ENCODE measurements at regions not wholly inside any gene's neighbourhood (a gene's known extent, or its start where the extent isn't known, plus 50 kb on each side); places are given as distances from the start of the nearest gene placed in this dataset.

GRCh38 chr6:120965814-120966213, 368.5 kb downstream of the TBC1D32 start:
- no peak overlapping the region for H3K27ac ChIP-seq
- no peaks in the 10 kb centered on the region for H3K36me3 ChIP-seq
- H3K27me3 ChIP-seq: no peaks in the 10 kb centered on the region
- H3K9me3 ChIP-seq: peaks cover 0 to 4% (median 0%) of the 10 kb centered on the region in 4 donors
- TF ChIP-seq CTCF (IDR thresholded peaks at IDR 0.05) (no peak), POLR2A (IDR thresholded peaks at IDR 0.05) (no peak), EP300 (IDR thresholded peaks at IDR 0.05) (no peak)
- WGBS, 2 donors: 74 to 82% methylated on average over 3 of the region's 3 CpGs
- H3K4me3 ChIP-seq: no peak overlapping the region
- no peaks in the 10 kb centered on the region for H3K4me1 ChIP-seq
- DNase-seq (ENCODE audit: low spot score in 2 of 2): no peak

GRCh38 chr6:120960761-120961160, 373.5 kb downstream of the TBC1D32 start:
- WGBS, 2 donors: 88 to 95% methylated on average over 1 of the region's 1 CpG
- Histone ChIP-seq H3K36me3 (no peaks in the 10 kb centered on the region), H3K9me3 (no peaks in the 10 kb centered on the region), H3K4me1 (no peaks in the 10 kb centered on the region), H3K4me3 (no peak overlapping the region), H3K27me3 (no peaks in the 10 kb centered on the region), H3K27ac (no peak overlapping the region)
- TF ChIP-seq EP300 (IDR thresholded peaks at IDR 0.05) (no peak), CTCF (IDR thresholded peaks at IDR 0.05) (no peak), POLR2A (IDR thresholded peaks at IDR 0.05) (no peak)
- no peak for DNase-seq (ENCODE audit: low spot score in 2 of 2)

GRCh38 chr6:120954111-120954510, 380.2 kb downstream of the TBC1D32 start:
- TF ChIP-seq EP300 (IDR thresholded peaks at IDR 0.05) (no peak), CTCF (IDR thresholded peaks at IDR 0.05) (no peak), POLR2A (IDR thresholded peaks at IDR 0.05) (no peak)
- Histone ChIP-seq H3K9me3 (no peaks in the 10 kb centered on the region), H3K27ac (no peak overlapping the region), H3K36me3 (no peaks in the 10 kb centered on the region), H3K4me1 (no peaks in the 10 kb centered on the region), H3K27me3 (no peaks in the 10 kb centered on the region), H3K4me3 (no peak overlapping the region)
- 75 to 81% methylated on average over 1 of the region's 1 CpG for WGBS, 2 donors
- DNase-seq (ENCODE audit: low spot score in 2 of 2): no peak

GRCh38 chr6:120951258-120951657, 383.0 kb downstream of the TBC1D32 start:
- H3K27ac ChIP-seq: no peak overlapping the region
- no peaks in the 10 kb centered on the region for H3K27me3 ChIP-seq
- peaks cover 0 to 5% (median 0%) of the 10 kb centered on the region in 4 donors for H3K4me1 ChIP-seq
- TF ChIP-seq POLR2A (IDR thresholded peaks at IDR 0.05): no peak
- no peak for TF ChIP-seq CTCF (IDR thresholded peaks at IDR 0.05)
- no peak for TF ChIP-seq EP300 (IDR thresholded peaks at IDR 0.05)
- 73 to 81% methylated on average over 3 of the region's 3 CpGs for WGBS, 2 donors
- H3K36me3 ChIP-seq: no peaks in the 10 kb centered on the region
- DNase-seq (ENCODE audit: low spot score in 2 of 2): no peak
- no peak overlapping the region for H3K4me3 ChIP-seq
- no peaks in the 10 kb centered on the region for H3K9me3 ChIP-seq

- H3K4me3 ChIP-seq: no peak overlapping the region
- H3K27ac ChIP-seq: no peak overlapping the region
Observed at GRCh38 chr6:120947111-120947510, 387.2 kb downstream of the TBC1D32 start.

More at GRCh38 chr6:120947111-120947510, 387.2 kb downstream of the TBC1D32 start:
- H3K36me3 ChIP-seq: no peaks in the 10 kb centered on the region
- TF ChIP-seq EP300 (IDR thresholded peaks at IDR 0.05): no peak
- TF ChIP-seq POLR2A (IDR thresholded peaks at IDR 0.05): no peak
- no peak for TF ChIP-seq CTCF (IDR thresholded peaks at IDR 0.05)
- H3K27me3 ChIP-seq: no peaks in the 10 kb centered on the region
- H3K9me3 ChIP-seq: no peaks in the 10 kb centered on the region
- no peak for DNase-seq (ENCODE audit: low spot score in 2 of 2)
- peaks cover 0 to 5% (median 0%) of the 10 kb centered on the region in 4 donors for H3K4me1 ChIP-seq
- WGBS, 2 donors: 0 to 3% methylated on average over 1 of the region's 1 CpG

Data from tibial nerve (tissue), 4 donors.